Lower leg skin (tissue), 3 donors: ENCODE measurements at regions not wholly inside any gene's neighbourhood (a gene's known extent, or its start where the extent isn't known, plus 50 kb on each side); places are given as distances from the start of the nearest gene placed in this dataset.

ENCODE experiments used
- POLR2A ChIP-seq, 2 donors: fragments of 450-650 bp; IDR thresholded peaks; one replicate each; pipeline ENCODE4 v1.6.1; 2016 to 2017; ENCODE audit warnings: antibody characterized with exemption in 2 of 2, mild to moderate bottlenecking in 1 of 2, moderate library complexity in 1 of 2
- TF ChIP-seq, protein P1 (sequence below), 3 donors: fragments of 450-650 bp; IDR thresholded peaks; one replicate each; pipeline ENCODE4 v1.5.1; 2016; ENCODE audit warnings: antibody characterized with exemption in 3 of 3, mild to moderate bottlenecking in 3 of 3, moderate library complexity in 2 of 3

DNA sequence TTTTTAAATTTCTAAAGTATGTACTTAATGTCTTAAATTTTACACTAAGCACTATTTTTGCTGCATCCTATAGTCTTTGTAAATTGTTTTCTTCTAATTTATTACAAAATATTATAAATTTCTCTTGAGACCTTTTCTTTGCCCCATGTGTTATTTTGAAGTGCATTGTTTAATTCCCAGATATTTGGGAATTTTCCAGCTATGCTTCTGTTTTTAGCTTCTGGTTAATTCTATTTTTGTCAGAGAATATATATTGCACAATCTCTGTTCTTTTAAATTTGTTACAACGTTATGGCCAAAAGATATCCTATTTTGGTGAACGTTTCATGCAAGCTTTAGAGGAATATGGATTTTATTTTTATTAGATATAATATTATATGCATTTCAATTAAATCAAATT lies 917.4 kb upstream of the MIR17HG start:
- TF ChIP-seq, protein P1, sequence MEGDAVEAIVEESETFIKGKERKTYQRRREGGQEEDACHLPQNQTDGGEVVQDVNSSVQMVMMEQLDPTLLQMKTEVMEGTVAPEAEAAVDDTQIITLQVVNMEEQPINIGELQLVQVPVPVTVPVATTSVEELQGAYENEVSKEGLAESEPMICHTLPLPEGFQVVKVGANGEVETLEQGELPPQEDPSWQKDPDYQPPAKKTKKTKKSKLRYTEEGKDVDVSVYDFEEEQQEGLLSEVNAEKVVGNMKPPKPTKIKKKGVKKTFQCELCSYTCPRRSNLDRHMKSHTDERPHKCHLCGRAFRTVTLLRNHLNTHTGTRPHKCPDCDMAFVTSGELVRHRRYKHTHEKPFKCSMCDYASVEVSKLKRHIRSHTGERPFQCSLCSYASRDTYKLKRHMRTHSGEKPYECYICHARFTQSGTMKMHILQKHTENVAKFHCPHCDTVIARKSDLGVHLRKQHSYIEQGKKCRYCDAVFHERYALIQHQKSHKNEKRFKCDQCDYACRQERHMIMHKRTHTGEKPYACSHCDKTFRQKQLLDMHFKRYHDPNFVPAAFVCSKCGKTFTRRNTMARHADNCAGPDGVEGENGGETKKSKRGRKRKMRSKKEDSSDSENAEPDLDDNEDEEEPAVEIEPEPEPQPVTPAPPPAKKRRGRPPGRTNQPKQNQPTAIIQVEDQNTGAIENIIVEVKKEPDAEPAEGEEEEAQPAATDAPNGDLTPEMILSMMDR (IDR thresholded peaks at IDR 0.05): no peak
- no peak for TF ChIP-seq POLR2A (IDR thresholded peaks at IDR 0.05)
